ENCODE measurements at regions not wholly inside any gene's neighbourhood (a gene's known extent, or its start where the extent isn't known, plus 50 kb on each side); places are given as distances from the start of the nearest gene placed in this dataset.

GRCh38 chr2:36137612-36138011, 218.0 kb upstream of the CRIM1 start:
- TF ChIP-seq CTCF (IDR thresholded peaks at IDR 0.05; ENCODE audit: low read depth, low read length) (no peak), POLR2A (IDR thresholded peaks at IDR 0.05; ENCODE audit: extremely low read depth, insufficient read length) (no peak), MYC (IDR thresholded peaks at IDR 0.05; ENCODE audit: low read depth, low read length) (no peak)
